Astrocyte (in vitro differentiated cells and primary cell): ENCODE measurements at regions not wholly inside any gene's neighbourhood (a gene's known extent, or its start where the extent isn't known, plus 50 kb on each side); places are given as distances from the start of the nearest gene placed in this dataset.

Experiments used
- DNase-seq: peaks from one replicate; pipeline ENCODE4 v3.0.0-alpha.2; 2010; ENCODE audit warnings: low read depth
- FAIRE-seq: peaks from 2 replicates; lab custom pipeline; 2011; peaks lifted over from hg19 to GRCh38; lab: Jason Lieb, UNC
- H2AFZ ChIP-seq: 2 replicates; pipeline ENCODE4 v1.6.0; 2012; ENCODE audit warnings: low read depth, low read length, inconsistent platforms
- H3K27ac ChIP-seq: 2 replicates; pipeline ENCODE4 v1.5.1; 2011; ENCODE audit warnings: low read depth, low read length, inconsistent platforms
- H3K27me3 ChIP-seq: 2 replicates; pipeline ENCODE4 v1.6.0; 2011; ENCODE audit warnings: low read length, inconsistent platforms; ENCODE audit not compliant: insufficient read depth
- H3K36me3 ChIP-seq: 2 replicates; pipeline ENCODE4 v1.5.1; 2011; ENCODE audit warnings: low read length, inconsistent platforms; ENCODE audit not compliant: insufficient read depth
- H3K4me1 ChIP-seq: 2 replicates; pipeline ENCODE4 v1.5.1; 2011; ENCODE audit warnings: low read length, inconsistent platforms; ENCODE audit not compliant: insufficient read depth
- H3K4me2 ChIP-seq: 2 replicates; pipeline ENCODE4 v1.6.0; 2012; ENCODE audit warnings: low read length, inconsistent platforms
- H3K4me3 ChIP-seq: 2 replicates; pipeline ENCODE4 v1.5.1; 2011; ENCODE audit warnings: low read depth, mild to moderate bottlenecking, low read length, inconsistent platforms; ENCODE audit not compliant: insufficient read depth
- H3K79me2 ChIP-seq: 2 replicates; pipeline ENCODE4 v1.6.0; 2012; ENCODE audit warnings: mild to moderate bottlenecking, low read length, inconsistent platforms; ENCODE audit not compliant: insufficient read depth
- H3K9ac ChIP-seq: 2 replicates; pipeline ENCODE4 v1.6.0; 2012; ENCODE audit warnings: mild to moderate bottlenecking, low read length, inconsistent platforms
- H3K9me3 ChIP-seq: 2 replicates; pipeline ENCODE4 v1.5.1; 2012; ENCODE audit warnings: low read depth, mild to moderate bottlenecking, low read length, inconsistent platforms; ENCODE audit not compliant: insufficient read depth
- H4K20me1 ChIP-seq: 2 replicates; pipeline ENCODE4 v1.6.0; 2012; ENCODE audit warnings: low read length, inconsistent platforms; ENCODE audit not compliant: insufficient read depth
- H3K27ac Mint-ChIP-seq: one replicate; pipeline ENCODE4 v1.8.0; 2021; ENCODE audit warnings: mild to moderate bottlenecking, mixed read lengths; ENCODE audit not compliant: unreplicated experiment
- H3K27me3 Mint-ChIP-seq: one replicate; pipeline ENCODE4 v1.8.0; 2021; ENCODE audit warnings: low read depth, mixed read lengths; ENCODE audit not compliant: unreplicated experiment
- H3K36me3 Mint-ChIP-seq: one replicate; pipeline ENCODE4 v1.8.0; 2021; ENCODE audit warnings: low read depth, mixed read lengths; ENCODE audit not compliant: unreplicated experiment
- H3K4me1 Mint-ChIP-seq: one replicate; pipeline ENCODE4 v1.8.0; 2021; ENCODE audit warnings: low read depth, mixed read lengths; ENCODE audit not compliant: unreplicated experiment
- H3K4me3 Mint-ChIP-seq: one replicate; pipeline ENCODE4 v1.8.0; 2021; ENCODE audit warnings: mild to moderate bottlenecking, moderate library complexity, mixed read lengths; ENCODE audit not compliant: unreplicated experiment
- H3K9me3 Mint-ChIP-seq: one replicate; pipeline ENCODE4 v1.8.0; 2021; ENCODE audit warnings: mild to moderate bottlenecking, mixed read lengths; ENCODE audit not compliant: unreplicated experiment
- EZH2 ChIP-seq: IDR thresholded peaks from 2 replicates; pipeline ENCODE4 v1.6.1; 2012; ENCODE audit warnings: mild to moderate bottlenecking, low read length, inconsistent platforms; ENCODE audit not compliant: insufficient read depth
- TF ChIP-seq, protein P1 (sequence below): IDR thresholded peaks from 2 replicates; pipeline ENCODE4 v1.5.1; 2011; ENCODE audit warnings: low read depth, mild to moderate bottlenecking, inconsistent platforms, low read length, moderate library complexity; ENCODE audit not compliant: insufficient read depth

DNA sequence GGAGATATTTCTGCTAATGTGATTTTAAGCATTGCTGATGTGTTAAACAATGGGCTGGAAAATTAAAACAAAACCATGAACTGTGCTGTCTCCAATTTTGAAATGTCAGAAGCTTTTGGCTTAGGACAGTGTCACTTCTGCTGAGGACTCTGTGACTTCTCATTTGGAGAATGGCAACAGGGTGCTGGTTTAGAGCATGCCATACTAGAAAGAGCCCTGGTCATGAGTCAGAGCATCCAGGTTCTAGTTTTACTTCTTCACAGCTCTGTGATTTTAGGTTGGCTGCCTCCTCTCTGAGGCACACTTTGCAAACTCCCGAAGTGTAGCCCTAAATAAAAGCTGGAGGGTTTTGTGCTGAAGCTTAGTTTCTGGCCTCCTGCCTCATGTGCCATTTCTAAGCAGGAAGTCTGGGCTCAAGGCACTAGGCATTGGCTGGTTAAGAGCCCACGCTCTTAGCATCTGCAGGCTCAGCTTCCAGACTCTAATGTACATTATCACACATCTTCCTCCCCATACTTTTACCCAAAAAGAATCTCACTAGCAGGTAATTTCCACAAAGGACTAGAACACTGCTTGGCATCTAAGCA lies 193.8 kb downstream of the CNTN3 start:
- H3K4me3 Mint-ChIP-seq: no peak overlapping the region

DNA sequence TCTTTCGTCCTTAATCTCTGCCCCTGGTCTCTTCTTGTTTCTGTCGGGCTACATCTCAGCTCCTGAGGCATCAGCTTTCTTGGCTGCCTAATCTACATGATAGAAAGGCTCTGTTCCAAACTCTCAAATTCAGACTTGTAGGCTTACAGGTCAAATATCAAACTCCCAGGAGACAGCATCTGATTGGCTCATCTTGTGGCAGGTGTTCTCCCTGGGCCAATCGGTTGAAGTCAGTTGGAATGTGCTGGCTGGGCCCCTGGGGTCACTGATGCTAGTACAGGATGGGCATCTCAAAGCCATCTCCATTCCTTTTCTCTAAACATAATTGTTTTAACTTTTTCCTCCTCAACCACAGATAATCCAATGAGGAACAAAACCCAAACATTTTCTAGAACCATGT lies 198.7 kb downstream of the CNTN3 start:
- H2AFZ ChIP-seq: no peak overlapping the region
- H3K36me3 ChIP-seq: no peaks in the 10 kb centered on the region
- H3K4me1 ChIP-seq: no peaks in the 10 kb centered on the region
- no peak overlapping the region for H3K4me3 ChIP-seq
- no peak for FAIRE-seq
- no peak overlapping the region for H3K9ac ChIP-seq
- H3K4me3 Mint-ChIP-seq: no peak overlapping the region
- TF ChIP-seq, protein P1, sequence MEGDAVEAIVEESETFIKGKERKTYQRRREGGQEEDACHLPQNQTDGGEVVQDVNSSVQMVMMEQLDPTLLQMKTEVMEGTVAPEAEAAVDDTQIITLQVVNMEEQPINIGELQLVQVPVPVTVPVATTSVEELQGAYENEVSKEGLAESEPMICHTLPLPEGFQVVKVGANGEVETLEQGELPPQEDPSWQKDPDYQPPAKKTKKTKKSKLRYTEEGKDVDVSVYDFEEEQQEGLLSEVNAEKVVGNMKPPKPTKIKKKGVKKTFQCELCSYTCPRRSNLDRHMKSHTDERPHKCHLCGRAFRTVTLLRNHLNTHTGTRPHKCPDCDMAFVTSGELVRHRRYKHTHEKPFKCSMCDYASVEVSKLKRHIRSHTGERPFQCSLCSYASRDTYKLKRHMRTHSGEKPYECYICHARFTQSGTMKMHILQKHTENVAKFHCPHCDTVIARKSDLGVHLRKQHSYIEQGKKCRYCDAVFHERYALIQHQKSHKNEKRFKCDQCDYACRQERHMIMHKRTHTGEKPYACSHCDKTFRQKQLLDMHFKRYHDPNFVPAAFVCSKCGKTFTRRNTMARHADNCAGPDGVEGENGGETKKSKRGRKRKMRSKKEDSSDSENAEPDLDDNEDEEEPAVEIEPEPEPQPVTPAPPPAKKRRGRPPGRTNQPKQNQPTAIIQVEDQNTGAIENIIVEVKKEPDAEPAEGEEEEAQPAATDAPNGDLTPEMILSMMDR: no peak
- TF ChIP-seq EZH2: no peak
- no peaks in the 10 kb centered on the region for H3K36me3 Mint-ChIP-seq
- H3K27me3 ChIP-seq: no peaks in the 10 kb centered on the region
- no peak overlapping the region for H3K27ac ChIP-seq
- no peaks in the 10 kb centered on the region for H3K27me3 Mint-ChIP-seq
- H3K27ac Mint-ChIP-seq: no peak overlapping the region
- no peak overlapping the region for H3K4me2 ChIP-seq
- DNase-seq: no peak
- no peaks in the 10 kb centered on the region for H3K9me3 Mint-ChIP-seq
- no peaks in the 10 kb centered on the region for H3K4me1 Mint-ChIP-seq
- H3K79me2 ChIP-seq: no peaks in the 10 kb centered on the region
- no peaks in the 10 kb centered on the region for H4K20me1 ChIP-seq
- H3K9me3 ChIP-seq: no peaks in the 10 kb centered on the region

More for the DNA sequence above, 193.8 kb downstream of the CNTN3 start:
- Histone ChIP-seq H3K9me3 (no peaks in the 10 kb centered on the region), H3K27ac (no peak overlapping the region), H3K9ac (no peak overlapping the region), H4K20me1 (no peaks in the 10 kb centered on the region), H3K36me3 (no peaks in the 10 kb centered on the region), H3K4me2 (no peak overlapping the region), H3K4me1 (no peaks in the 10 kb centered on the region), H3K79me2 (no peaks in the 10 kb centered on the region), H3K27me3 (no peaks in the 10 kb centered on the region), H3K4me3 (no peak overlapping the region), H2AFZ (no peak overlapping the region)
- H3K4me1 Mint-ChIP-seq: no peaks in the 10 kb centered on the region
- FAIRE-seq: no peak
- no peaks in the 10 kb centered on the region for H3K27me3 Mint-ChIP-seq
- DNase-seq: no peak
- H3K9me3 Mint-ChIP-seq: no peaks in the 10 kb centered on the region
- no peak overlapping the region for H3K27ac Mint-ChIP-seq
- no peaks in the 10 kb centered on the region for H3K36me3 Mint-ChIP-seq
- no peak for TF ChIP-seq EZH2
- TF ChIP-seq, protein P1: no peak

DNA sequence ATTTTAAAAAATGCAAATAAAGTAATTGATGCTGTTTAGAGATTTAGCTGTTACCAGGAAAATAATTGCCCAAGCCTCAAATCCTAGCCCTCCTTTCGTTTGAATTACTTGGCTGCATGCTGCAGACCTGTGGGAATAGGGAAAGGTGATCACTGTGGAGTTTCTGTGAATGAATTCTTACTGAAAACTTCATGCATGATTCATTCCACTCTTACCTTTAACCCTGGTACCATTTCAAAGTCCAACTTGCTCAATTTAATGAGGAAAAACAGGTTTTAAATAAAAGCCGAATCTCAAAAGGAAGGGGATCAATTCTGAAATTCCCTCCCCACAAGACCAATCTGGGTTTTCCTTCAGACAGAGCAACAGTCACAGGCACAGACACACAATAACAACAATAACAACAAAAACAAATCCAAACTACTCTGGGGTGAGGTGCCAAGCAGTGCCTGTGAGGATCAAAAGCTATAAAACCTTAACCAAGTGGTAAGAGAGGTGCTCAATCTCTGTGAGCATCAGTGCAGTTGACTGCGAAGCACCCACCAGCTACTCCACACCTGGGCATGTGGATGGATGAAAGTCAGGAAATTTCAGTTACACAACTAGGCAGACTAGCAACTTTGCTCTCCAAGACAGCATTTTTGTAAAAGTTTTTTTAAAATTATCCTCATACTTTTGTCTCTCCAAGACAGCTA lies 200.8 kb downstream of the CNTN3 start:
- Mint-ChIP-seq H3K9me3 (no peaks in the 10 kb centered on the region), H3K27me3 (no peaks in the 10 kb centered on the region), H3K36me3 (no peaks in the 10 kb centered on the region), H3K4me1 (no peaks in the 10 kb centered on the region), H3K4me3 (no peak overlapping the region), H3K27ac (no peak overlapping the region)
- DNase-seq (no peak), FAIRE-seq (no peak)
- H3K79me2 ChIP-seq: no peaks in the 10 kb centered on the region
- H2AFZ ChIP-seq: no peak overlapping the region
- H3K4me1 ChIP-seq: no peaks in the 10 kb centered on the region
- no peaks in the 10 kb centered on the region for H4K20me1 ChIP-seq
- TF ChIP-seq, protein P1: no peak
- TF ChIP-seq EZH2: no peak
- no peaks in the 10 kb centered on the region for H3K27me3 ChIP-seq
- H3K9ac ChIP-seq: no peak overlapping the region
- H3K9me3 ChIP-seq: no peaks in the 10 kb centered on the region
- H3K4me3 ChIP-seq: no peak overlapping the region
- no peak overlapping the region for H3K4me2 ChIP-seq
- H3K27ac ChIP-seq: no peak overlapping the region
- no peaks in the 10 kb centered on the region for H3K36me3 ChIP-seq
